GM06990 (cell line): ENCODE measurements at regions not wholly inside any gene's neighbourhood (a gene's known extent, or its start where the extent isn't known, plus 50 kb on each side); places are given as distances from the start of the nearest gene placed in this dataset.

Source experiments
- DNase-seq: peaks from one replicate; pipeline ENCODE4 v3.0.0-alpha.2; 2011; ENCODE audit not compliant: insufficient read length; ENCODE audit errors: extremely low read depth
- H3K27me3 ChIP-seq: replicated peaks from 2 replicates; pipeline ENCODE4 v1.6.0; 2011; ENCODE audit warnings: low read length; ENCODE audit not compliant: control insufficient read depth, insufficient read depth
- H3K36me3 ChIP-seq: 2 replicates; pipeline ENCODE4 v1.5.1; 2011; ENCODE audit warnings: low read length; ENCODE audit not compliant: control insufficient read depth, insufficient read depth
- H3K4me3 ChIP-seq: replicated peaks from 2 replicates; pipeline ENCODE4 v1.5.1; 2011; ENCODE audit warnings: low read depth, mild to moderate bottlenecking, control low read depth, low read length
- CTCF ChIP-seq: IDR thresholded peaks from 2 replicates; pipeline ENCODE4 v1.5.1; 2011; ENCODE audit warnings: low read length, control low read depth, mild to moderate bottlenecking, inconsistent platforms; ENCODE audit not compliant: insufficient read depth, poor library complexity, severe bottlenecking

DNA sequence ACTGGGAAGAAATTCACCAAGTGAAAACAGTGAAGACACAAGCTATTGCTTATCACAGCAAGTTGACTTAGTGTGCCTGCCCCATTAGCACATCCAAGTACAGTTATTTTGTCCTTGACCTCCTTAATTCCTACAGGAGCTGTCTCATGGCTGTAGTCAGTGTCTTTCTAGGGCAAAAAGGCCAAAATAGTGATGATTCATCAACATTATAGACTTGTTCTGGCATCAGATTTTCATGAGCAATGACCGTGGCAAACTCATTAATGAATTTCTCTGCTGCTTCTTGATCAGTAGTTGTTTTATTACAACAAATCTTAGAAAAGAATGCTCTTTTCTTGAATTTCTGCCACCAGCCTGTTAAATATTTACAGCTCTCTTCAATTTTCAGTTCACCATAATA is 1169.3 kb upstream of the DDX18 start:
- DNase-seq: no peak
- no peak for TF ChIP-seq CTCF
- H3K36me3 ChIP-seq: no peaks in the 10 kb centered on the region
- H3K4me3 ChIP-seq: no peak overlapping the region
- no peaks in the 10 kb centered on the region for H3K27me3 ChIP-seq

DNA sequence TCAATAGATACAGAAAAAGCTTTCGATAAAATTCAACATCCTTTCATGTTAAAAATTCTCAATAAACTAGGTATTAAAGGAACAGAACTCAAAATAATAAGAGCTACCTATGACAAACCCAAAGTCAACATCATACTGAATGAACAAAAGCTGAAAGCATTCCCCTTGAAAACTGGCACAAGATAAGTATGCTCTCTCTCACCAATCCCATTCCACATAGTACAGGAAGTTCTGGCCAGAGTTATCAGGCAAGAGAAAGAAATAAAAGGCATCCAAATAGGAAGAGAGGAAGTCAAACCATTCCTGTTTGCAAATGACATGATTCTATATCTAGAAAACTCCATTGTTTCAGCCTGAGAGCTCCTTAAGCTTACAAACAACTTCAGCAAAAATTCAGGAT is 1145.8 kb upstream of the DDX18 start:
- no peaks in the 10 kb centered on the region for H3K27me3 ChIP-seq
- no peaks in the 10 kb centered on the region for H3K36me3 ChIP-seq
- no peak overlapping the region for H3K4me3 ChIP-seq
- DNase-seq: no peak
- TF ChIP-seq CTCF: no peak

DNA sequence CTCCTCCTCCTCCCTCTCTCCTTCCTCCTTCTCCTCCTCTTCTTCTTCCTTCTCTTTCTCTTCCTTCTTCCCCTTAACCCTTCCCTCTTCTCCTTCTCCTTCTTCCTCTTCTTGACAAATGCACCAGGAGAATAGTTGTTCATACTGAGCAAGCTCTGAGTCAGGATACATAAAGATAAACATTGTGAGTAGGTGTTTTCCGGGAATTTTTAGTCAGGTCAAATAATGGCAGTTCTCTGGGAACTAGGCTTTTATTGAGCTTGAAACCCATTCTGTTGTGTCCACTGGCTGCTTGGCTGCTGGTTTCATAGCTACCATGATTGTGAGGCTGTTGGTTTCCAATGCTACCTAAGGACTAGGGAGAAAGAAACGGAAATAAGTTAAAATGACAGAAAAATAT is 1144.7 kb upstream of the DDX18 start:
- no peak overlapping the region for H3K4me3 ChIP-seq
- H3K27me3 ChIP-seq: no peaks in the 10 kb centered on the region
- TF ChIP-seq CTCF: no peak
- no peak for DNase-seq
- H3K36me3 ChIP-seq: no peaks in the 10 kb centered on the region

DNA sequence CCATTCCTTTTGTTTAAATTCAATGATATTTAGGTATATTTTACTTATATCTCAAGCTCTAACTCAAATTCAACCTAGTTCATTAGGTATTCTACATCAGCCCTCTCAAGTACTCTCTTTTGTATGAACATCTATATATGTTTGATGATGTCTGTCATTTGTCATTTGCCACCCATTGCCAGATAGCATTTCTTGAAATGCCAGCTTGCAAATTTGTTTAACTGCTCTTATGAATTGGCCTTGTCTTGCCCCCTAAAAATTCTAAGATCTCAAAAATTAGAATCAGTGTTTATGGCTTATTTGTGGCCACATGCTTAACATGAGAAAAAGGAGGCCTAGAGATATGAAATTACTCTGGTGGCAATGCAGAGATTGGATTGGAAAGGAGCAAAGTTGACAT is 1140.3 kb upstream of the DDX18 start:
- no peaks in the 10 kb centered on the region for H3K27me3 ChIP-seq
- DNase-seq: no peak
- H3K36me3 ChIP-seq: no peaks in the 10 kb centered on the region
- no peak for TF ChIP-seq CTCF
- H3K4me3 ChIP-seq: no peak overlapping the region

DNA sequence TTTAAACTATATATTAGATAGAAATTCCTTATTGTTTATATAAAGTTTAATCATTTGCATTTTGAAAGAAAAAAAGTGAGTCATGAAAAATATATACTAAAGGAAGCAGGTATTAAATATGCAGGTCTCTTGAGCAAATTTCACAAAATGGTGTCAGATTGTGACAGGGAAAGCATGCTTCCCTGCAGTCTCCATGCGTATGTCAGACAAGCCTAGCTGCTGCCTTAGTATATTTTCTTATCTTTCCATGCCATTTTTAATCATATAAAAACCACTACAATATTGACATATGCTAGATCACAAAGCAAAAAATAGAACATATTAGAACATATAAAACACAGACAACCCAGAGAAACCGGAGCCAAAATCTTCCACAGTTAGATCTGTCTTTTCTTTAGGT is 1137.7 kb upstream of the DDX18 start:
- Histone ChIP-seq H3K4me3 (no peak overlapping the region), H3K36me3 (no peaks in the 10 kb centered on the region), H3K27me3 (no peaks in the 10 kb centered on the region)
- no peak for TF ChIP-seq CTCF
- no peak for DNase-seq

DNA sequence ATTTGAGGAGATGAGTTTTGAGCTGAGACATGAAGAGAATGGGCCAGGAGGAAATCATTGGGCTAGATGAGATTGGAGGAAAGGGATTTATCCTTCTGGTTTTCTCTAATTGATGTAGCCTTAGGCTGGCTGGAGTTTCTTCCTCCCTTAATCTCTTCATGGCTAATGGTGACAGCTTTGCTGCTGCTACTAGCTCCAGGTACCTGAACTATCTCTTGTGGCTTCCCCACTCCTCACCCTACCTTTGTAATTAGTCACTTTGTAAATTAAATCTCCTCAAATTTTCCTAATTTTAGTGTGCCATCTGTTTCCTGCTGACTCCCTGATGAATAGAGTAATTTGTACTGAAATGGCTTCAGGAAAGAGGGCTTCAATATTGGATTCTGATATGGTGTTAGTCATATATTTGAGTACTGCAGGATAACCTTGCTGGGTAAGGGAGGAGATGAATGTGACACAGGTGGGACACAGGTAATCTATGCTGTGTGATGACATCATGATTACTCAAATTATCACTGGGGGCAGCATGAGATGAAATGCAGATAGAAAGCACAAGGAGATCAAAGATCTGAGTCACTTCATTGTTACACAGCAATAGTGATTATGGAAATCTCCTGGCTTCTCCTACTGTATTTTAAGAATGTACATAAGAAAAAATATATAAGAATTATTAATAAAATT is 1134.1 kb upstream of the DDX18 start:
- Histone ChIP-seq H3K27me3 (no peaks in the 10 kb centered on the region), H3K36me3 (no peaks in the 10 kb centered on the region), H3K4me3 (no peak overlapping the region)
- DNase-seq: no peak
- no peak for TF ChIP-seq CTCF
